ENCODE measurements at regions not wholly inside any gene's neighbourhood (a gene's known extent, or its start where the extent isn't known, plus 50 kb on each side); places are given as distances from the start of the nearest gene placed in this dataset.
"Not testable (repeated sequence)": the region's sequence is repeated elsewhere in the genome, so short reads cannot be mapped to it uniquely, and the experiment has no call there.

DNA sequence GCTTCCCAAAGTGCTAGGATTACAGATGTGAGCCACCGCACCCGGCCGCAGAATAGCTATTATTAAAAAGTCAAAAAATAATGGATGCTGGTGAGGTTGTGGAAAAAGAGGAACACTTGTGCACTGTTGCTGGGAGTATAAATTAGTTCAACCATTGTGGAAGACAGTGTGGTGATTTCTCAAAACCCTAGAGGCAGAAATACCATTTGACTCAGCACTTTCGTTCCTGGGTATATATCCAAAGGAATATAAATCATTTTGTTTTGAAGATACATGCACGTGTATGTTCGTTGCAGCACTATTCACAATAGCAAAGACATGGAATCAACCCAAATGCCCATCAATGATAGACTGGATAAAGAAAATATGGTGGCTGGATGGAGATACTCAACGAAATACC is 132.1 kb upstream of the MED13 start:
- not testable (repeated sequence) for DNase-seq (ENCODE audit: low spot score)

DNA sequence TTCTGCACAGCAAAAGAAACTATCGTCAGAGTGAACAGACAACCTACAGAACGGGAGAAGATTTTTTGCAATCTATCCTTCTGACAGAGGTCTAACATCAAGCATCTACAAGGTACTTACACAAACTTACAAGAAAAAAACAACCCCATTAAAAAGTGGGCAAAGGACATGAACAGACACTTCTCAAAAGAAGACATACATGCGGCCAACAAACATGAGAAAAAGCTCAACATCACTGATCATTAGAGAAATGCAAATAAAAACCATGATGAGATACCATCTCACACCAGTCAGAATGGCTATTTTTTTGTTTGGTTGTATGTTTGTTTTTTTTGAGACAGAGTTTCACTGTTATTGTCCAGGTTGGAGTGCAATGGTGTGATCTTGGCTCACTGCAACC is 131.5 kb upstream of the MED13 start:
- DNase-seq (ENCODE audit: low spot score), result not testable (repeated sequence)

DNA sequence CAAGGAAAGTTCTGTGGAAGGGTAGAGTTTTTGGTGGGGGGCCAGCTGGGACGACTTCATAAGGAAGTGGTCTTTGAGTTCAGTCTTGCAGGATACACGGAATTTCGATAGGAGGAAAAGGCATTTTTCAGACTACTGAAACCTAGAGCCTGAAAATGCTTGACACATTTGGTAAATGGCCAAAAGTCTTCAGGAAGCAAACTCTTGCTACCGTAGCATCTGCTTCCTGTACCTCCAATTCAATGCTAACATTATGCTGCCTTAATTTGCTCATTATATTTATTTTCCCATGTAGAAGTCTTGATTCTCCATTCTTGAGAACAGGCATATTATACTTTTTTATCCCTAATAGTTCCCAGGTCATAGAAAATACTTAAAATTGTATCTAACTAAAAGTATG is 129.3 kb upstream of the MED13 start:
- no peak for DNase-seq (ENCODE audit: low spot score)

DNA sequence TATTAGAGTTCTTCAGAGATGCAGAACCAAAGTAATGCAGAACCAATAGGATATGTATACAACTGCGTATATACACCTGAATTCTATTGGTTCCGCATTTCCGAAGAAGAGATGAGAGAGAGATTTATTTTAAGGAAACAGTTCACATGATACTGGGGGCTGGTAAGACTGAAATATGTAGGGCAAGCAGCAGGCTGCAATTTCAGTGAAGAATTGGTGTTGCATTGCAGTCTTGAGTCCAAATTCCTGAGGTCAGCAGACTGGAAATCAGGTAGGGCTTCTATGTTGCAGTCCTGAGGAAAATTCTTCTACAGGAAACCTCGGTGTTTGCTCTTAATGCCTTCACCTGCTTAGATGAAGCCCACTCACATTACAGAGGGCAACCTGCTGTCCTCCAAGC is 128.2 kb upstream of the MED13 start:
- no peak for DNase-seq (ENCODE audit: low spot score)

DNA sequence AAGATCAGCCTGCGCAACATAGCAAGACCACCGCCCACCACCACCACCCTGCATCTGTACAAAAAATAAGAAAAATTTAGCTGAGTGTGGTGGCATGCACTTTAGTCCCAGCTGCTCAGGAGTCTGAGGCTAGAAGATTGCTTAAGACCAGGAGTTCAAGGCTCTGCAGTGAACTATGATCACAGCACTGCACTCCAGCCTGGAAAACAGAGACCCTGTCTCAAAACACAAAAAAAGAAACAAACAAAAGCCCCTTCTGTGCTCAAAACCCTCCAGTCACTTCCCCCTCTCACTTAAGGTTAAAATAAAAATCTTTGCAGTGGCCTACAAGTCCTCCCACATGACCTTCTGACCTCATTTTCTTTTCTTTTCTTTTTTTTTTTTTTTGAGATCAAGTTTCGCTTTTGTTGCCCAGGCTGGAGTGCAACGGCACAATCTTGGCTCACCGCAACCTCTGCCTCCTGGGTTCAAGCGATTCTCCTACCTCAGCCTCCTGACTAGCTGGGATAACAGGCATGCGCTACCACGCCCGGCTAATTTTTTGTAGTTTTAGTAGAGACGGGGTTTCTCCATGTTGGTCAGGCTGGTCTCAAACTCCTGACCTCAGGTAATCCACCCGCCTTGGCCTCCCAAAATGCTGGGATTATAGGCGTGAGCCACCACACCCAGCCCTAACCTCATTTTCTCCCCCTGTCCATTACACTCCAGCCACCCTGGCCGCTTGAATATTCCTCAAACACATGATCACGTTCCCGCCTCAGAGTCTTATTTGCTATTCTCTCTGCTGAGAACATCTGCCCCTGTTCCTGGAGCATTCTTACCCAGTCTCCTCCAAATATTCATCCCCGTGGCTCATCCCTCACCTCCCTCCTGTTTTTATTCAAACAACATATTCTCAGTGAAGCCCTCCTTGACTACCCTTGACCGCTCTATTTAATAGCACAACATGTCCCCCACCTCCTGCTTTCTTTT is 126.6 kb upstream of the MED13 start:
- no peak for DNase-seq (ENCODE audit: low spot score)

DNA sequence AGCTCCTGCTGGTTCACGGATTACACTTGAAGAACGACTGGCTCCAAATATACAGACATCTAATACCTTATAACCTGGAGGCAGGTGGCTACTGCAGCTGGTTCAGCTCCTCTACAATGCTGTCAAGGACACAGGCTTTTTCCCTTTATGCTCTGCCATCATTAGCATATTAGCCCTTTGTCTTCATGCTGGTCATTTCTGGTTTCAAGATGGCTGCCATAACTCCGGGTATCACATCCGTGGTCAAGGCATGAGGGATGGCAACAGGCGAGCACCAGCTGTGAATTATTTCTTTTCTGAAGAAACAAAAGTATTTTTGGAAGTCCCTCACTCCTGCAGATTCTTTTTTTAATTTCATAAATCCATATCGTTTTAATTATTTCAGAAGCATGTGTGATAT is 124.3 kb upstream of the MED13 start:
- no peak for DNase-seq (ENCODE audit: low spot score)

DNA sequence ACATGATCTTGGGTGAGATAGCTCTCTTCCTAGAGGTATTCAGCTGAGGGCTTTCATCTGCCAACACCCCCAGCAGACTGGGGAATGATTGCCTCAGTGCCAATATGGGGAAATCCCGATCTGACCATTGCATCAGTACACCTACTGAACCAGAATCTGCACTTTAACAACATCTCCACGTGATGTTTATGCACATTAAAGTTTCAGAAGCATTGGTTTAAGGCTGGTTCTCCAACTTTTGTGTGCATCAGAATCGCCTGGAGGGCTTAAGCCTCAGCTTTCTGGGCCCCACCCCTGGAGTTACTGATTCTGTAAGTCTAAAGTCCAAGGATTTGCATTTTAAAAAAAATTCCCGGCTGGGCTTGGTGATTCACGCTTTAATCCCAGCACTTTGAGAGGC is 123.6 kb upstream of the MED13 start:
- no peak for DNase-seq (ENCODE audit: low spot score)

DNA sequence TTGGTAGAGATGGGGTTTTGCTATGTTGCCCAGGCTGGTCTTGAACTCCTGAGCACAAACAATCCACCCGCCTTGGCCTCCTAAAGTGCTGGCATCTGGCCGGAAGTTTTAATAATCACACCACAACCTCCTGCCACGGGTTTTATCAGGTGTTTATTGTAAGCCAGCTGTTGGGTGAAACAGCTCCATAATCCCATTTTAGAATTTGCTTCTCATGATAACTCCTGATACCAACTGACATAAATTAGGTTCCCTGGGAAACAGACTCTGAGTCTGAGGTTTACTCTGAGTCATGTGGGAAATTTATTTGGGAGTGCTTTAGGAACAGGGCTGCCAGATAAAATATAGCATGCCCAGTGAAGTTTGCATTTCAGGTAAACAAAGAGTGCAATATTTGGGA is 122.6 kb upstream of the MED13 start:
- DNase-seq (ENCODE audit: low spot score), result no peak

DNA sequence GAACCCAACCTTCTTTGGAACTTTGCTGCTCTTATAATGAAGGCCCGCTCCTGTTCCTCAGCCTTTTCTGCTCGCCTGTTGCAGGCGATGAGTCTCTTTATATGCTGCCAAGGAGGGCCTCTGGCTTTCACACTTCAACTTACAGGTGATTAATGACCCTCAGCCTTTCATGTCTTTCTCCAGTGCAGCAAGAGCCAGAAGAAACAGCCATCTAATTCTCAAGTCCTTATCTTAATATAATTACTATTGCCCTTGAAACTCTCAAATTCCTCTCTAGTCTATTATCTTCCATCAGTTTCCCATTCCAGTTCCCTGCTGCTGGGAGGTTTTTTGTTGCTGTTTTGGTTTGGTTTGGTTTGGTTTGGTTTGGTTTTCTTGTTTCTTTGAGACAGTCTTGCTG is 121.8 kb upstream of the MED13 start:
- DNase-seq (ENCODE audit: low spot score), result no peak

DNA sequence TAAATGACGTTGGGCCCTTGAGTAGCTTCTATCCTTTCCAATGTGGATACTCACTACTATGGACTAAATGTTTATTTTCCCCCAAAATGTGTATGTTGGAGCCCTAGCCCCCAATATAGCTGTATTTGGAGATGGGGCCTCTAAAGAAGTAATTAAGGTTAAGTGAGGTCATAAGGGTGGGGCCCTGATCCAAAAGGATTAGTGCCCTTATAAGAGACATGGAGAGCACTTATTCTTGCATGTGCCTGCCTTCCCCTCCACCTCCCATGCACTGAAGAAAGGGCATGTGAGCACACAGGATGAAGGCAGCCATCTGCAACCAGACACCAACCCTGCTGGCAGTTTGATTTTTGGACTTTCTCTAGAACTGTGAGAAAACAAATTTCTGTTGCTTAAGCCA is 115.7 kb upstream of the MED13 start:
- DNase-seq (ENCODE audit: low spot score), result no peak

DNA sequence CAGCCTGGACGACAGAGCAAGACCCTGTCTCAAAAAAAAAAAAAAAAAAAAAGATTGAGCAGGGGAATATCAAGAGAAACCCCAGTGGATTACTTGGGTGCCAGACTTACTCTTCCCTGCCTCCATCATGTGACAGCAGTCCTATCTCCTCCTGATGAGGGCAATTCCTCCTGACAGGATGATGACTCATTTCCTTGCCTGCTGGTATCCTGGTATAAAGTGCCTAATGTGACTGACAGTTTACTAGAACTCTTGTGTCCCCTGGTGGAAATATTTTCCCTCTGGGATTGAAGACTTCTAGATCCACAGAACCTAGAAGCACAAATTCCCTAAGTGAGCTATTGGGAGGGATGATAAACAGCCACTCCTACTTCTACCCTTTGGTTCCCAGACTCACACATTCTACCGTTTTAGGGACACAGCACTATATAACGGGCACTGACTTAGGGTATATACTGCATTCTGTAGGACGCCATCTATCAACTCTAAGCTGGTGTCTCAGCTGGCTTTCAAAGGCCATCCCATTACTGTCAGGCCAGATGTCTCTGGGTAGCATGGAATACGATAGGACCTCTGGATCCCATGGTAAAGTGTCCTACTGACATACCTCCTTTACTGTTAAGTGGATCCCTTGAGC is 114.6 kb upstream of the MED13 start:
- DNase-seq (ENCODE audit: low spot score), result no peak

DNA sequence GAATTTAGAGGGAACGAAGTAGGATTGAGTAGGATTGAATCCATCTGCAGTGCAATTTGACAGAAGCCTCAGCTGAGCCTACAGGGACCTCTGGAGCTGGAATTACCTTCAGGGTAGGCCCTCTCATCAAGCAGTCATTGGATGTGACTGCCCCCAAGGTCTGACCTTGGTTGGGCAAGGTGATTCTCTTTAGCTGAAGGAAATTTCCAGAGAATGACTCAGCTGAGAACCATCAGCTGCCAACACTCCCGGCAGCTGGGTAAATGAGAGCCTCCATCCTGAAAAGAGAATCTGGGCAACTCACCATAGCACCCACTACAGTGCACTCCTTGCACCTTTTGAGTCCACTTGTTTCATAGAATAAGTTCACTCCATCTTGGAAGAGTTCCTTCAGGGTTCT is 113.5 kb upstream of the MED13 start:
- no peak for DNase-seq (ENCODE audit: low spot score)

DNA sequence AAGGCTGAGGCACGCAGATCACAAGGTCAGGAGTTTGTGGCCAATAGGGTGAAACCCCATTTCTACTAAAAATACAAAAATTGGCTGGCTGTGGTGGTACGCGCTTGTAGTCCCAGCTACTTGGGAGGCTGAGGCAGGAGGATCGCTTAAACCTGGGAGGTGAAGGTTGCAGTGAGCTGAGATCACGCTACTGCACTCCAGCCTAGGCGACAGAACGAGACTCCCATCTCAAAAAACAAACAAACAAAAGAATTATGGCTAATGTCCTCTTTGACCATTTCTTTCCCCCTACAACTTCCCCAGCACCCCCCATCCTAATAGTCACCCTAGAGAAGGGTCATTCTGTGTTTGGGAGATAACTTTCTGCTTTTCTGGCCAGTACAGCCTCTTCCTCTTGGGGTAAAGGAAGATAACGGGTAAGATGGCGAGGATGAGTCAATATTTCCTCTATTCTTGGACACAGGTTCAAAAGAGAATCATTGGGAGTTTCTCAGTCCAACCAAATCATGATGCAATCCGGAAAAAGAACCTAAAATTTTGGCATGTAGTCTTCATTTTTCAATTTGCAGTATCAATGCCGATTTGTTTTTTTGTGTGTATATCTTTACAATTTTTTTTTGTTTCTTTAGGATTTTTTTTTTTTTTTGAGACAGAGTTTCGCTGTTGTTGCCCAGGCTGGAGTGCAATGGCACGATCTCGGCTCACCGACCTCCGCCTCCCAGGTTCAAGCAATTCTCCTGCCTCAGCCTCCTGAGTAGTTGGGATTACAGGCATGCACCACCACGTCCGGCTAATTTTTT is 107.6 kb upstream of the MED13 start:
- DNase-seq (ENCODE audit: low spot score), result no peak

DNA sequence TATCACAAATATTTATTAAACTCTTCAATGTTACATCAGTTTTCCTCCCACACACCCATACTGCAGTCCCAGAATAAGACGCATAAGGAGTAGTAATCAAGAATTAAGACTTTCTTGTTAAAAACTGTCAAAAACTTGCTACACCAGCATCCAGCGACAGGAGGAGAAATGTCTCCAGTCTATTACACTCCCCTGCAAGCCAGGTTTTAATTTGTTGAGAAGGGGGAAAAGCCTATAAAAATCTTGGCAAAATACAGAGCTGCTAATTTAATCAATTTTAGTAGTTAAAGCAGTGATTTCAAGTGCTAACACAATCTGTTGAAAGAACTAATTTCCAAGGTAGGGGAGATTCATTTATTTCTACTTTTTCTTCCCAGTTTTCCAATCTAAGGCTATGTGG is 102.0 kb upstream of the MED13 start:
- DNase-seq (ENCODE audit: low spot score), result no peak

DNA sequence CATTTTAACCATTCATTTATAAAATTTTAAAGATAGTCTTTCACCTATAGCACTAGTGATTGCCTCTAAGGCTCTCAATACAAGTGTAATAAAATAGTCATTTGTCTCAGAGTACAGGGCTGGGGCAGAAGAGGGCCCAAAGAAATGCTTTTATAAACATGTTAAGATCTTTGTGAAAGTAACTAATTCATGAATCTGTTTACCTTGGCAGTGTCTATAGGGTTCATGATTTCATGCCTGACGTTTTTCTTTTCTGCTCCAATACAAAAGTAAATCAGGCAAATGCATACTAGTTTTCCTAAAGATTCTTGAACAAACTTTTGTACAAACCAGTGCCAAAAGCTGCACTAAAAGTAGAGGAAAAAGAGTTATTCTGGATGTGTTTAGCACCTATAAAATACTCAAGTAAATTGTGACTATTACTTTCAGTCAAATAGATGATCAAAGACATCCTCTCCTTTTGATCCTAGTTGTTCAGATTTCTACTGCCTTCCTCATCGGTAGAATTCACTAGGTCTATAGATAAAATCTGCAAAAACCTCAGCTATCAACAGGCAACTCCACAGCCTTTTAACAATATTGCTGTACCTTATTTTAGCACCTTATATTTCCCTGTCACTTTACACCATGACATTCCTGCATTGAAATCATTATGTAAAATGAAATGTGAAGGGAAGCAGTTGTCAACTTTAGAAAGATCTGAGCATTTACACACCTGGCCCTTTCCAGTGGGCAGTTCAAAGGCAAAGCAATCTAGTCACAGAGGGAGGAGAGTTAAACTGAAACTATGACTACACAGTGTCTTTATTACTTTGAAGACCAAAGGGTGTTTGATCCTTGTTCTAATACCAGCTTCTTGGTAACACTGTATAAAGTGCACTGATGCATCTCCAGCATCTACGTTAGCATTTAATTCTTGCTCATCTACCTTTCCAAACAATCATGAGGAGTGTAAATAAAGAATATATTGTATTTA is 100.0 kb upstream of the MED13 start:
- no peak for DNase-seq (ENCODE audit: low spot score)

DNA sequence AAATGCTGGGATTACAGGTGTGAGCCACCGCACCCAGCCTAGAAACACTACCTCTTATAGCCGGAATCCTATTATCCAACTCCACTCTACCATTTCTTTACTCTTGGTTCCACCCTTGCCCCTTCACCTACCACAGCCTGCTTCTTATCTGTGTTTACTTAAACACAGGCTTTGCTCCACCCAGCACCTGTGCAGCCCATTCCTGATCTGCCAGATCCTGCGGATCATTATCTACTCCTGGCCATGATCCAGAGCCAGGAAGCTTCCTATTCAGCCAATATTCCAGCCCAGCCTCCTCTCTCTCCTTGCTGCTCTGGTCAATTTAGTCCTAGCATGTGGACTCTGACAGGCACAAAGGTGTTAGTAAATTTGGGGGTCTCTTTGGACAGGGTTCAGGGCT is 98.8 kb upstream of the MED13 start:
- no peak for DNase-seq (ENCODE audit: low spot score)

DNA sequence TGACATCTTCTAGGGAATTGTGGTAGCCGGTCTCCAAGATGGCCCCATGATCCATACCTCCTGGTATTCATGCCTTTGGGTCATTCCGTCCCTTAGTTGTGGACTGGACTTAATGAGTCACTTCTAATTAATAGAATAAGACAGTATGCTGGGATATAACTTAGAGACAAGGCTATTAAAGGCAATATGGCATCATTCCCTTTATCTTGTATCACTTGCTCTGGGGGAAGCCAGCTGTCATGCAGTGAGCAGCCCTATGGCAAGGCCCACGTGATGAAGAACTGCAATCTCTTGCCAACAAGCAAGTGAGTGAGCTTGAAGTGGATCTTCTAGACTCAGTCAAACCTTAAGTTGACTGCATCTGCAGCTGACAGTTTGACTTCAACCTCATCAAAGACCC is 97.8 kb upstream of the MED13 start:
- DNase-seq (ENCODE audit: low spot score), result no peak

DNA sequence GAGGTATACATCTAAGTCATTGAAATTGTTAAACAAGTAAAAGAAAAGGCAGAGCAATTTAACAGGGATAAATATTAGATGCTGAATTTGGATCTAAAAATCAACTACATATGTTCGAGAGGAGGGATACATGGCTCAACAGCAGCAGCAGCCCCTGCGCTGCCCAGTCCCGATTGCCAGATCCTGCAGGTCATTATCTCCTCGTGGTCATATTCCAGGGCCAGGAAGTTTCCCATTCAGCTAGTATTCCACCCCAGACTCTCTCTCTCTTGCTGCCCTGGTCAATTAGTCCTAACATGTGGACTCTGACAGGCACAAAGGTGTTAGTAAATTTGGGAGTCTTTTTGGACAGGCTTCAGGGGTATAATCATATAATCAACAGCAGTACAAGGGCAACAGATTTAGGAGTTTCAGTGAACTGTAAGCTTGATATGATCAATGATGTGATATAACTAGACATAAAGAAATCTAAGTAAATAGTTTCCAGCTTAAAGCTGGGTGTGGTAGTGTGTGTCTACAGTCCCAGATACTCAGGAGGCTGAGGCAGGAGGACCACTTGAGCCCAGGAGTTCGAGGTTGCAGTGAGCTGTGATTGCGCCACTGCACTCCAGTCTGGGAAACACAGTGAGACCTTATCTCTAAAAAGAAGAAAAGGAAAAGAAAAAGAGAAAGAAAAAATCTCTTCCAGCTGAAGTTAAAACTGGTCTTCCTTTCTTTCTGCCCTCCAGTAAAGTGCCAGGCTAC is 96.5 kb upstream of the MED13 start:
- no peak for DNase-seq (ENCODE audit: low spot score)

DNA sequence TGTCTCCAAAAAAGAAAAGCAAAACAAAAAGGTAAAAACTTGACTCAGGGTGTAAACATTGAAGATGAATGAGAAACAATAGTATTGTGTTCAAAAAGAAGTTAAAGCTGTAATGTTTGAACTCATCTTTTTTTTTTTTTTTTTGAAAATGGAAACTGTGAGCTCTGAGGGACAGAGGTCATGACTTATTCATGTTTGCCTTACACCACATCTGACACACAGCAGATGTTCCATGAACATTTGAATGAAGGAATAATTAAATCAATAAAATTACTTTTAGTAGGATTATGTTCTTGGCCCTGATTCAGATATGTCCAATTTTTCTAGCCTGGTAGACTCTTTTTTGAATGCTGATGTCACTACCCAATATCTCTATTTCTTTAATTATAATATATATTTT is 95.7 kb upstream of the MED13 start:
- no peak for DNase-seq (ENCODE audit: low spot score)

DNA sequence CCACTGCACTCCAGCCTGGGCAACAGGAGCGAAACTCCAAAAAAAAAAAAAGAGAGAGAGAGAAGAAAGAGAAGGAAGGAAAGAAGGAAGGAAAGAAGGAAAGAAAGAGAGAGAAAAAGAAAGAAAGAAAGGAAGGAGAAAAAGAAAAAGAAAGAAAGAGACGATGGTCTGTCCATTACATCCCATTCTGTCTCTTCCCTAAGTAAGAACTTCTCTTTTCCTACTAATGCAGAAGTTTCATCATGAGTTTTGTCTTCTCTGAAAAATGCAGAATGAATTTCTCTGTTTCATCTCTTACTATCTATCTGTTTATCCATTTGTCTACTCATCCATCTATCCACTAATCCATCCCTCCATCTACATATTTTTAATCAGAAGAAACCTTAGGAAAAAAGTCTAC is 94.9 kb upstream of the MED13 start:
- DNase-seq (ENCODE audit: low spot score), result no peak

DNA sequence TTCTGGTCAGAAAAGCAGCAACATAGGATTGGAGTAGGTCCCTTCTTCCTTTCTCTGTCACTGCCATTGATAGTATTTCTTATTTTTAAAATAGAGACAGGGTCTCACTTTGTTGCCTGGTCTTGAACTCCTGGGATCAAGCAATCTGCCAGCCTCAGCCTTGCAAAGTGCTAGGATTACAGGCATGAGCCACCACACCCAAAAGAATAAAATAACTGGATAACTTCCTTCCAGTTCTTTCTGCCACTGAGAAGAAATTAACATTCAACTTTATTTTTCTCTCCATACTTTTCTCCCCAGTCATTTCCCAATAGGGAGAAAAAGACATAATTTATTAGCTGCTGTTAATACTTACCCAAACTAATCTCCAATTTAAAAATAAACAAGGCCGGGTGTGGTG is 91.9 kb upstream of the MED13 start:
- DNase-seq (ENCODE audit: low spot score), result no peak

Data from hematopoietic multipotent progenitor cell treated with erythropoietin and hydrocortisone succinate and interleukin-3 and kit ligand, for 15 days (in vitro differentiated cells).